Peyer's patch (tissue), 4 donors: ENCODE measurements at regions not wholly inside any gene's neighbourhood (a gene's known extent, or its start where the extent isn't known, plus 50 kb on each side); places are given as distances from the start of the nearest gene placed in this dataset.

Source experiments
- POLR2A ChIP-seq, 2 donors: fragments of 450-650 bp; IDR thresholded peaks; one replicate each; pipeline ENCODE4 v1.5.1; 2017; ENCODE audit warnings: antibody characterized with exemption in 2 of 2, mild to moderate bottlenecking in 2 of 2, moderate library complexity in 2 of 2
- TF ChIP-seq, protein P1 (sequence below), 6 experiments: fragments of 450-650 bp in 4 of 6; fragments of 200-600 bp in 2 of 6; sonication (generic) in 1 of 6; IDR thresholded peaks; one replicate each; pipeline ENCODE4 v1.5.1; 2017 to 2019; ENCODE audit warnings: antibody characterized with exemption in 6 of 6, mild to moderate bottlenecking in 3 of 6, moderate library complexity in 1 of 6

DNA sequence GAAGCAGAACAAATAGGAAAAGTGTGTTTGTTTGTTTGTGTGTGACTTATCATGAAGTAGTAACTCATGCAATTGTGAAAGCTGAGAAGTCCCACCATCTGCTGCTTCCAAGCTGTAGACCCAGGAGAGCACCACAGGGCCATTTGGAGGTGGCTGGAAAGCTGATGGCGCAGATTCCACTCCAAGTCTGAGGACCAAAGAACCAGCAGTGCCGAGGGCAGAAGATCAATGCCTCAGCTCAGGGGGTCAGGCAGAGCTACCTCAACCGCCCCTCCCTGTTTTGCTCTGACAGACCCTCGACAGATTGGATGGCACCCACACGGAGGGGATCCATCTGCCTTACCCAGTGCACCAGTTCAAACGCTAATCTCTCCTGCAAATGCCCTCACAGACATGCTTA lies 896.2 kb downstream of the BRD1 start:
- TF ChIP-seq, protein P1, sequence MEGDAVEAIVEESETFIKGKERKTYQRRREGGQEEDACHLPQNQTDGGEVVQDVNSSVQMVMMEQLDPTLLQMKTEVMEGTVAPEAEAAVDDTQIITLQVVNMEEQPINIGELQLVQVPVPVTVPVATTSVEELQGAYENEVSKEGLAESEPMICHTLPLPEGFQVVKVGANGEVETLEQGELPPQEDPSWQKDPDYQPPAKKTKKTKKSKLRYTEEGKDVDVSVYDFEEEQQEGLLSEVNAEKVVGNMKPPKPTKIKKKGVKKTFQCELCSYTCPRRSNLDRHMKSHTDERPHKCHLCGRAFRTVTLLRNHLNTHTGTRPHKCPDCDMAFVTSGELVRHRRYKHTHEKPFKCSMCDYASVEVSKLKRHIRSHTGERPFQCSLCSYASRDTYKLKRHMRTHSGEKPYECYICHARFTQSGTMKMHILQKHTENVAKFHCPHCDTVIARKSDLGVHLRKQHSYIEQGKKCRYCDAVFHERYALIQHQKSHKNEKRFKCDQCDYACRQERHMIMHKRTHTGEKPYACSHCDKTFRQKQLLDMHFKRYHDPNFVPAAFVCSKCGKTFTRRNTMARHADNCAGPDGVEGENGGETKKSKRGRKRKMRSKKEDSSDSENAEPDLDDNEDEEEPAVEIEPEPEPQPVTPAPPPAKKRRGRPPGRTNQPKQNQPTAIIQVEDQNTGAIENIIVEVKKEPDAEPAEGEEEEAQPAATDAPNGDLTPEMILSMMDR (IDR thresholded peaks at IDR 0.05), result no peak
- TF ChIP-seq POLR2A (IDR thresholded peaks at IDR 0.05), result no peak
